ENCODE measurements at regions not wholly inside any gene's neighbourhood (a gene's known extent, or its start where the extent isn't known, plus 50 kb on each side); places are given as distances from the start of the nearest gene placed in this dataset.

DNA sequence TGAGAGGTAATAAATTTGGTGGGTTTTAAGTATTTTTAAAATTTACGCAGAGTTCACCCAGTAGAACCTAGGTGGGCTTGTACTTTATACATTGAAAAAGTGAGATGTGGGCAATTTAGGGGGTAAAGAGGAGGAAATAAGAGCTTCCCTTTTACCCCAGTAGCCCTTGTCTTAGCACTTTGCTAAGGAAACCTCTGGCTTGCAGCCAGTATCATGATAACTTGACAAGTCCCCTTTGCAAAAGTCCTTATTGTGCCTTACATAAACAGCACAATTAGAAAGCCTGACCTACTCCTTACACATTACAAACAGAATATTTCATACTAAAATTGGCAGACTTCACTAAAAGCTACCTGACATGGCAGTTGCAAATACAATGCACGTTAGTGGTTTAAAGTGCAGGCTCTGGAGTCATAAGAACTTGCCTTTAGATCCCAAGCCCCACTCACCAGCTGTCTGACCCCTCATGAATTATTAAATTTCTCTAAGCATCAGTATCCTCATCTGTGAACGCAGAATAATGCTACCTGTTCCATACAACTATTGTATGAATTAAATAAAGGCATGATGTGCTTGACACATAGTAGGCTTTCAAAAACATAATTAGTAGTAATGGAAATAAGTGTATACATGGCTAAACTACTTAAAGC, 53.2 kb upstream of the NELL2 start:
- 69 to 86% methylated on average over 3 of the region's 3 CpGs for WGBS, 2 donors
- H3K4me3 ChIP-seq (ENCODE audit: low read depth, poor library complexity, severe bottlenecking): no peak overlapping the region
- intact Hi-C loops (cut with DNase I; ENCODE audit: low total_unique reads): loop anchor here (10.0 kb wide), 1 partner anchor 915 kb away; no protein-coding TSS in a partner anchor
- no peak for DNase-seq (ENCODE audit: low spot score in 2 of 2)
- TF ChIP-seq, protein P1, sequence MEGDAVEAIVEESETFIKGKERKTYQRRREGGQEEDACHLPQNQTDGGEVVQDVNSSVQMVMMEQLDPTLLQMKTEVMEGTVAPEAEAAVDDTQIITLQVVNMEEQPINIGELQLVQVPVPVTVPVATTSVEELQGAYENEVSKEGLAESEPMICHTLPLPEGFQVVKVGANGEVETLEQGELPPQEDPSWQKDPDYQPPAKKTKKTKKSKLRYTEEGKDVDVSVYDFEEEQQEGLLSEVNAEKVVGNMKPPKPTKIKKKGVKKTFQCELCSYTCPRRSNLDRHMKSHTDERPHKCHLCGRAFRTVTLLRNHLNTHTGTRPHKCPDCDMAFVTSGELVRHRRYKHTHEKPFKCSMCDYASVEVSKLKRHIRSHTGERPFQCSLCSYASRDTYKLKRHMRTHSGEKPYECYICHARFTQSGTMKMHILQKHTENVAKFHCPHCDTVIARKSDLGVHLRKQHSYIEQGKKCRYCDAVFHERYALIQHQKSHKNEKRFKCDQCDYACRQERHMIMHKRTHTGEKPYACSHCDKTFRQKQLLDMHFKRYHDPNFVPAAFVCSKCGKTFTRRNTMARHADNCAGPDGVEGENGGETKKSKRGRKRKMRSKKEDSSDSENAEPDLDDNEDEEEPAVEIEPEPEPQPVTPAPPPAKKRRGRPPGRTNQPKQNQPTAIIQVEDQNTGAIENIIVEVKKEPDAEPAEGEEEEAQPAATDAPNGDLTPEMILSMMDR (IDR thresholded peaks at IDR 0.05): no peak
- TF ChIP-seq POLR2A (IDR thresholded peaks at IDR 0.05): no peak
